IPS-15b (cell line): ENCODE measurements at regions not wholly inside any gene's neighbourhood (a gene's known extent, or its start where the extent isn't known, plus 50 kb on each side); places are given as distances from the start of the nearest gene placed in this dataset.
"Not testable (repeated sequence)": the region's sequence is repeated elsewhere in the genome, so short reads cannot be mapped to it uniquely, and the experiment has no call there.

ENCODE experiments used
- H3K27me3 ChIP-seq: one replicate; pipeline ENCODE4 v1.6.1; 2013; ENCODE audit warnings: low read length; ENCODE audit not compliant: control insufficient read depth, insufficient read depth
- H3K36me3 ChIP-seq: one replicate; pipeline ENCODE4 v1.6.1; 2013; ENCODE audit warnings: low read length; ENCODE audit not compliant: control insufficient read depth, insufficient read depth
- H3K4me1 ChIP-seq: one replicate; pipeline ENCODE4 v1.6.1; 2013; ENCODE audit warnings: mild to moderate bottlenecking, low read length; ENCODE audit not compliant: control insufficient read depth, insufficient read depth
- H3K4me3 ChIP-seq: one replicate; pipeline ENCODE4 v1.5.1; 2013; ENCODE audit warnings: low read depth, low read length
- H3K9ac ChIP-seq: one replicate; pipeline ENCODE4 v1.6.1; 2013; ENCODE audit warnings: low read depth, mild to moderate bottlenecking, low read length
- H3K9me3 ChIP-seq: one replicate; pipeline ENCODE4 v1.6.1; 2013; ENCODE audit warnings: mild to moderate bottlenecking, low read length; ENCODE audit not compliant: control insufficient read depth, insufficient read depth

- Histone ChIP-seq H3K4me3 (no peak overlapping the region), H3K9ac (no peak overlapping the region)
Measured at GRCh38 chr7:25048444-25048834, 68.5 kb upstream of the OSBPL3 start.

DNA sequence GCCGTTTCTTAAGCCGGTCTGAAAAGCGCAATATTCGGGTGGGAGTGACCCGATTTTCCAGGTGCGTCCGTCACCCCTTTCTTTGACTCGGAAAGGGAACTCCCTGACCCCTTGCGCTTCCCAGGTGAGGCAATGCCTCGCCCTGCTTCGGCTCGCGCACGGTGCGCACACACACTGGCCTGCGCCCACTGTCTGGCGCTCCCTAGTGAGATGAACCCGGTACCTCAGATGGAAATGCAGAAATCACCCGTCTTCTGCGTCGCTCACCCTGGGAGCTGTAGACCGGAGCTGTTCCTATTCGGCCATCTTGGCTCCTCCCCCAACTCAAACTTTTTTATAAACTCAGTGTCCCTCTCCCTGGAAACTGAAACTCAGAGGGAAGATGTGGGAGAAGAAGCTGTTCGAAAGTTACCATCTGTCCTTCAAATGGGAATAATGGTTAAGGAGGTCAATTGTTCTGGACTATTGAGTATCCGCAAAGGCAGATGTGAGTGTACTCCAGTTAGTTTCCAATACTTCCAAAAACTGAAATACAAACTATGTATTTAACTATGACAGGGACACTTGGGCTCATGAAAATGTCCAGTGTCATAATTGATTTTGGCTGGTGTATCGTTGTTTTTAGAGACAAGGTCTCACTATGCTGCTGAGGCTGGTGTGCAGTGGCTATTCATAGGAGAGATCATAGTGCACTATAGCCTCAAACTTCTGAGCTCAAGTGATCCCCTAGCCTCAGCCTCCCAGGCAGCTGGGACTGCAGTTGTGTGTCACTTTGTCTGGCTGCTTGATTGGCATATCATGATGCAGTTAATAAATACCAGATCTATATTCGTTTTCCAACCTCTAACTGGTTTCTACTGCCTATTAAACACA is 67.8 kb upstream of the OSBPL3 start:
- H3K4me3 ChIP-seq, result peak overlapping the region; percentile 35
- not testable (repeated sequence) for H3K9ac ChIP-seq, H3K4me1 ChIP-seq, H3K27me3 ChIP-seq, H3K9me3 ChIP-seq, H3K36me3 ChIP-seq

More at GRCh38 chr7:25048444-25048834, 68.5 kb upstream of the OSBPL3 start:
- H3K4me1 ChIP-seq, result no peaks in the 10 kb centered on the region
- H3K27me3 ChIP-seq, result no peaks in the 10 kb centered on the region
- no peaks in the 10 kb centered on the region for H3K9me3 ChIP-seq
- H3K36me3 ChIP-seq, result no peaks in the 10 kb centered on the region

GRCh38 chr7:25037325-25037724 is 57.3 kb upstream of the OSBPL3 start:
- H3K4me3 ChIP-seq, result no peak overlapping the region
- H3K9ac ChIP-seq, result no peak overlapping the region
- H3K27me3 ChIP-seq, result no peaks in the 10 kb centered on the region
- no peaks in the 10 kb centered on the region for H3K36me3 ChIP-seq
- H3K4me1 ChIP-seq, result no peaks in the 10 kb centered on the region
- H3K9me3 ChIP-seq, result peaks cover 2% of the 10 kb centered on the region

DNA sequence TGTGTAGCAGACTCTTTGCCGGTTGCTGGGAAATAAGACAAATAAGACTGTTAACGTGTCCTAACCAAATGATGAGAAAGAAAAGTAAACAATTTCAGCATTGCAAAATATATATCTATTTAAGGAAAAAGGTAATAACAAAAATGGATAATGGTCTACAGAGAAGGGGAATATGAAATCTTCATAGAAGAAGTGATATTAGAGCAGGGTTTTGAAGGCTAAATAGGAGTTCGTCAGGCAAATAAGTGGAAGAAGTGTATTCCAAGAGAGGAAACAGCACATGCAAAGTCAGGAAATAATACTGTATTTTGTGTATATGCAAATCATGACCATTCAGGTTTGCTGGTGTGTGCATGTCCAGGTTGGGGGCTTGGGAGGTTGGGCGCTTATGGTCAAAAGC is 55.3 kb upstream of the OSBPL3 start:
- no peaks in the 10 kb centered on the region for H3K36me3 ChIP-seq
- H3K9me3 ChIP-seq, result peaks cover 2% of the 10 kb centered on the region
- H3K9ac ChIP-seq, result no peak overlapping the region
- peaks cover 4% of the 10 kb centered on the region for H3K4me1 ChIP-seq
- H3K4me3 ChIP-seq, result no peak overlapping the region
- H3K27me3 ChIP-seq, result no peaks in the 10 kb centered on the region

DNA sequence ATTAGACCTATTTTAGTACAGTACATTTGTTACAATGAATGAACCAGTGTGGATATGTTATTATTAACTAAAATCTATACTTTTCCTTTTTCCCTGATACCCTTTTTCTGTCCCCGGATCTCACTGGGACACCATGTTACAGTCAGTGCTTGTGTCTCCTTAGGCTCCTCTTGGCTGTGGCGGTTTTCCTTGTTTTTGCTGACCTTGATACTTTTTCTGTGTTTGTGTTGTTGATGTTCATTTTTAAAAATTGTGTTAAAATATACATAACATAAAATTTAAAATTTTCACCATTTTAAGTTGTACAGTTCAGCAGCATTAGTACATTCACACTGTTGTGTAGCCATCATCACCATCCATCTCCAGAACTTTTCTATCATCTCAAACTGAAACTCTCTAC is 54.2 kb upstream of the OSBPL3 start:
- H3K9ac ChIP-seq, result no peak overlapping the region
- H3K36me3 ChIP-seq, result no peaks in the 10 kb centered on the region
- no peaks in the 10 kb centered on the region for H3K27me3 ChIP-seq
- H3K9me3 ChIP-seq, result peaks cover 2% of the 10 kb centered on the region
- H3K4me1 ChIP-seq, result peaks cover 4% of the 10 kb centered on the region
- H3K4me3 ChIP-seq, result no peak overlapping the region

DNA sequence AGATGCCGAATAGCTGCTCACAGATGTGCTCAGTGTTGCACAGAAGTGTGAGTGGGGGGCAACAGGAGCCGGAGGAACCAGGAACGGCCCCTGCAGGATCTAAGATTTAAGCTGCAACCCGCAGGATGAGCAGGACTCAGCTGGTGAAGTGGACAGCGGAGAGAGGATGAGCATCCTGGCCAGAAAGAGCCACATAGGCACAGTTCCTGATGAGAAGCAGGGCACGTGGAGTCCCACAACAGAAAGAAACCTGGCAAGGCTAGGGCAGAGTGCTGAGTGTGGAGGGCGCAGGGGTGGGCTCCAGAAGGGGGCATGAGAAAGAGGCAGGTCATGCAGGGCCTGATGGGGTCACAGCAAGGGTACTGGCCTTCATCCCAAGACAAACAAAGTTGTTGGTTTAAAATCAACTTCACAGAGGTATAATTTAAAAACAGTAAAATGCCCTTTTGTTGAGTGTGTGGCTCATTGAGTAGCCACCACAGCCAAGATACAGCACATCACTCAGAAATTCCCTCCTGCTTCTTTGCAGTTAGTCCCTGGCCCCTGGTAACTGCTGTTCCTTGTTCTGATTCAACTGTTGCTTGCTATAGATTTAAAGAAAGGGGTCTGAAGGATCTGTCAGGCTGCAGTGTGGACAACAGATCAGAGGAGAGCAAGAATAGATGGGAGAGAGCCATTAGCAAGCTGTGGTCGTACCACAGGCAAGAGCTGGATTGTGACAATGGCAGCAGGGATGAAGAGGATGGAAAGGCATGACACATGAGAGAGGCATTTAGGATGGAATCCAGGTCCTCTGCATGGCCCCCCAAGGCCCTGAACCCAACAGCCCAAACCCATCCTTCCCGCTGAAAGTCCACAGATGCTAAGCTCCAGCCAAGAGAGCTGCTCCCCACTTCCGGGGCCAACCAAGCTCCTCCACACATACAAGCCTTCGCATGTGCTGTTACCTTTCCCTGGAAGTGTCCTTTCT is 53.1 kb upstream of the OSBPL3 start:
- H3K4me3 ChIP-seq, result no peak overlapping the region
- H3K9me3 ChIP-seq, result peaks cover 2% of the 10 kb centered on the region
- H3K9ac ChIP-seq, result no peak overlapping the region
- peaks cover 8% of the 10 kb centered on the region for H3K4me1 ChIP-seq
- H3K36me3 ChIP-seq, result no peaks in the 10 kb centered on the region
- no peaks in the 10 kb centered on the region for H3K27me3 ChIP-seq

- Histone ChIP-seq H3K9ac (no peak overlapping the region), H3K4me3 (no peak overlapping the region), H3K4me1 (peaks cover 11% of the 10 kb centered on the region), H3K36me3 (no peaks in the 10 kb centered on the region), H3K9me3 (peaks cover 2% of the 10 kb centered on the region), H3K27me3 (no peaks in the 10 kb centered on the region)
Measured at GRCh38 chr7:25031432-25031831, 51.5 kb upstream of the OSBPL3 start.

DNA sequence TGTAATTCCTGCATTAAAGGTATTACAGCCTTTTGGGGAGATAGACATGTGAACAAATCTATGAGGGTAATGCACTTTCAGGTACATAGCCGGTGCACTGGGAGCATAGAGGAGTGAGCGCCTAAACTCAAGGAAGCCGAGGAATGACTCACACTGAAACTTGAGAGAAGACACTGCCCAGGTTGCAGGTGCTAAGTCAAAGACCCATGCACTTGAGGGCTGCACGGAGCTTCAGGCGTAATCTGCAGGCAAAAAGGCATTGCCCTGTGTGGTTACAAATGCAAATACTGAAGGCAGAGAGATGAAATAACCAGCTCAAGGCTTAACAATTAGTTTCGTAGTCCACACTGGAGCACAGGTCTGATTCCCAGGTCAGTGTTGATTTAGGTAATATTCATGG is 51.0 kb upstream of the OSBPL3 start:
- no peaks in the 10 kb centered on the region for H3K27me3 ChIP-seq
- peaks cover 2% of the 10 kb centered on the region for H3K9me3 ChIP-seq
- peaks cover 12% of the 10 kb centered on the region for H3K4me1 ChIP-seq
- H3K9ac ChIP-seq, result no peak overlapping the region
- H3K4me3 ChIP-seq, result no peak overlapping the region
- H3K36me3 ChIP-seq, result no peaks in the 10 kb centered on the region
